ENCODE measurements at regions not wholly inside any gene's neighbourhood (a gene's known extent, or its start where the extent isn't known, plus 50 kb on each side); places are given as distances from the start of the nearest gene placed in this dataset.

- TF ChIP-seq POLR2AphosphoS5 (IDR thresholded peaks at IDR 0.05) = no peak
- TF ChIP-seq, protein P1, sequence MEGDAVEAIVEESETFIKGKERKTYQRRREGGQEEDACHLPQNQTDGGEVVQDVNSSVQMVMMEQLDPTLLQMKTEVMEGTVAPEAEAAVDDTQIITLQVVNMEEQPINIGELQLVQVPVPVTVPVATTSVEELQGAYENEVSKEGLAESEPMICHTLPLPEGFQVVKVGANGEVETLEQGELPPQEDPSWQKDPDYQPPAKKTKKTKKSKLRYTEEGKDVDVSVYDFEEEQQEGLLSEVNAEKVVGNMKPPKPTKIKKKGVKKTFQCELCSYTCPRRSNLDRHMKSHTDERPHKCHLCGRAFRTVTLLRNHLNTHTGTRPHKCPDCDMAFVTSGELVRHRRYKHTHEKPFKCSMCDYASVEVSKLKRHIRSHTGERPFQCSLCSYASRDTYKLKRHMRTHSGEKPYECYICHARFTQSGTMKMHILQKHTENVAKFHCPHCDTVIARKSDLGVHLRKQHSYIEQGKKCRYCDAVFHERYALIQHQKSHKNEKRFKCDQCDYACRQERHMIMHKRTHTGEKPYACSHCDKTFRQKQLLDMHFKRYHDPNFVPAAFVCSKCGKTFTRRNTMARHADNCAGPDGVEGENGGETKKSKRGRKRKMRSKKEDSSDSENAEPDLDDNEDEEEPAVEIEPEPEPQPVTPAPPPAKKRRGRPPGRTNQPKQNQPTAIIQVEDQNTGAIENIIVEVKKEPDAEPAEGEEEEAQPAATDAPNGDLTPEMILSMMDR (IDR thresholded peaks at IDR 0.05; ENCODE audit: poor library complexity, severe bottlenecking) = no peak
- no peak for TF ChIP-seq TAF1 (IDR thresholded peaks at IDR 0.05; ENCODE audit: low read depth)
Observed at GRCh38 chr12:45675534-45675933, 54.0 kb upstream of the ARID2 start.

All from neural cell (in vitro differentiated cells).